COR-L47 (cell line): ENCODE measurements at regions not wholly inside any gene's neighbourhood (a gene's known extent, or its start where the extent isn't known, plus 50 kb on each side); places are given as distances from the start of the nearest gene placed in this dataset.

ENCODE experiments used
- DNase-seq: peaks from one replicate; lab custom pipeline; 2025; lab: John Stamatoyannopoulos, UW

GRCh38 chr1:217205578-217205977 lies 425.3 kb downstream of the GPATCH2 start:
- no peak for DNase-seq

GRCh38 chr1:217196616-217197015 lies 434.3 kb downstream of the GPATCH2 start:
- DNase-seq: no peak

DNA sequence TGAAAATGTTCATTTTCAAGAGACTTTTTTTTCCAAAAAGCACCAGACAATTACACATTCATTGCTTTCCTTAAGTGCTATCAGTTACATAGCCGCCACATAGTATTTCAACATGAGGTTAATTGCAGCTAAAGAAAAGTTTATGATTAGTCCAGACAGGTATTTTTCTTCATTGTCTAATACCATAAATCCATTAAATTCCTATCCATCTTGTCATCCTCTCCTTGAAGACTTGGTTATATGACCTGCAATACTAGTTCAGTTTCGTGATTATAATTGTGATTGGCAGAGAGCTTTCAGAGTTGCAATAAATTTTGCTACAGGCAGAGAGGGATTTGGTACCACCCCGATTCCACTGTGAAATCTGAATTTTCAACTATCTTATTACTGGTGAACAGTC lies 437.7 kb downstream of the GPATCH2 start:
- DNase-seq: no peak

GRCh38 chr1:217191441-217191840 lies 439.4 kb downstream of the GPATCH2 start:
- DNase-seq: no peak

- no peak for DNase-seq
Observed at GRCh38 chr1:217190359-217190758, 440.5 kb downstream of the GPATCH2 start.

DNA sequence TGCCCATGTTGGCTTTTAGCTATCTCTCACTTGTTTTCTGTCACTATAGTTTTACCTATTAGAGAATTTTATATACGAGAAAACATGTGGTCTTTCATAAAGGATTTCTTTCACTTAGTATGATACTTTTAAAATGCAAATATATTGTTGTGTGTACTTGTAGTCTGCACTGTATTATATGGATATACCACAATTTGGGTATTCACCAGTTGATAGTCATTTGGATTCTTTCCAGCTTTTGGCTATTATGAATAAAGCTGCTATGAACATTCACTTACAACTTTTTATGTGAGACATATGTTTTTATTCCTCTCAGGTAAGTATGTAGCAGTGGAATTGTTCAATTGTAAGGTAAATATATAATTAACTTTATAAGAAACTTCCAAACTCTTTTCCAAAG lies 441.5 kb downstream of the GPATCH2 start:
- DNase-seq: no peak

DNA sequence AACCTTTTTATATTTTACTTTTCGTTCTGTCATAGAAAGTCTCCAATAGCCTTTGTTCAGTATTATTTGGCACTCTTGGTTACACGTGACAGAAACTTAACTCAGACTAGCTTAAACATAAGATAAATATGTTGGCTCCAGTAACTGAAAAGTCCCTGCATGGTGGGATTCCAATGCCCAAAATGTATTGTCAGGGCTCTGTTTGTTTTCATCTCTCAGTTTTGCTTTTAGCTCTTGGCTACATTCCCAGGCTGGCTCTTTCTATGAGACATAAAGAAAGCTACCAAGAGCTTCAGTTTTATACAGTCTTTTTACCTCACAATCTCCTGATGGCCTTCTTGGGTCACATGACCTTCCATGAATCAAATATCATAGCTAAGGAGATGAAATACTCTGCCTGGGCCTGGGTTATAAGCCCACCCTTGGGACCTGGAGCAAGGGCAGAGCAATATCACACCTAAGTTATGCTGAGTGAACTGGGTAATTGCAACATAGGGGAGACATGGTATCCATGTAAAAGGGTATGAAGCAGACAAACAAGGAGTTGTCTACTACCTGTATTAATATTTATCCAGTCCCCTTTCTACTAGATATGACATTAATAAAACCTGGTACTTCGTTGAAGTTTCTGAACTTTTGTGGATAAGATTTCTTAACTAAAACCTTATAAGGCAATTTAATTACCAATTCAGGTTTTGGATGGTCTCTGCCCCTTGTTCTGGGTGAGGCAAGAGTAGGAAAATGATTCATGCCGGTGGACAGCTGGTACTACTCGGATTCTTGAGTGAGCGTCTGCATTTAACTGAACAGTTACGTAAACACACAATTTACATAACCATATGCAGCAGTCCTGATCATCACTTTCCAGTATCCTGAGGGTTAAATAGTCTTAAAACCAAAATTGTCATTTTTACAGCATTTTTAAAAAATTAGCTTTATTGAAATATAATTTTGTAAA lies 442.3 kb downstream of the GPATCH2 start:
- peak; percentile 26 for DNase-seq

DNA sequence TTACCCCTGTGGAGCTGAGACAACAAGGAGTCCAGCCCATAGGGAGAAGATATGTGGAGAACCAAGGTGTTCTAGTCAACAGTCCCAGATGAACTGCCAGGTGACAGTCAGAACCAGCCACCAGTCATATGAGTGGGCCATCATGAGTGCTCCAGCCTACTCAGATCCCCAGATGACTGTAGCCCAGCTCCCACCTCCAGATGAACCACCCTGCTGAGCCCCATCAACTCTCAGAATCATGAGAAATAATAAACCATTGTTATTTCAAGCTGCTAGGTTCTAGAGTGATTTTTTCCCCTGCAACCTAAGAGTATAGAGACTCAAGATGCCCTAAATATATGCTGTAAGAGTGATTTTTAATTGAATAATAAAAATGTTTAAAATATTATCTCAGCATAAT lies 444.2 kb downstream of the GPATCH2 start:
- no peak for DNase-seq

DNA sequence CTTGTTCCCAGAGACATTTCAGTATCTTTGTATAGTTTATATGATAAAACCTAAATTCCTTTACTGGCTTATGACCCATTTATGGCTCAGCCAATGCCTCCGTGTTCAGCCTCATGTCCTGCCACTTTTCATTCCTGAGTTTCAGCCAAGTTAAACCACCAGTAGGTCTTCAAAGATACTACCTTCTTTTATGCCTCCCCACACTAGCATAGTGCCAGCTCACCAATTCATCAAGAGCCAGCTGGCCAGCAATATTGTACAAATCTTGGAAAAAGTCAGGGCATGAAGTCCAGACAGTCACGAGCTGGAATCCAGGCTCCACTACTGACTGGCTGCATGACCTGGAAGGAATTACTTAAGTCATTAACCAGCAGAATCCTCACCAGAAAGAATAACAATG lies 446.0 kb downstream of the GPATCH2 start:
- no peak for DNase-seq

DNA sequence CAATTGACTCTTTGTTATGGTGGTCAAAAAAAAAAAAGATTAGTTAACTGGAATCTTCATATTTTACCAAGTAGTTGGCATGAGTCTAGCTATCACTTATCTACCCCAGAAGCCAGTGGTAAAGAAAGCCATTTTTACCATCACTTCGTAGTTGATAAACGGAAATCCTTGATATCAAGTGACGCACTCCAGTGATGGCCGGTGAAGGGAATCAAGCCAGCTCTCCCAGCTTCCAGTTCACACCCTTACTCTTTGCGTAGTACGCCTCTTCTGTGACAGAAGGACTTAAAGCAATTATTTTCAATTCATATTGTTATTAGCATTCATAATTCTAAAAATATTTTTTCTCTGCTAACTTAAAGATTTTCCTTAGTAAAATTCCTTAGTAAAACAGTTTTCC lies 447.9 kb downstream of the GPATCH2 start:
- no peak for DNase-seq

DNA sequence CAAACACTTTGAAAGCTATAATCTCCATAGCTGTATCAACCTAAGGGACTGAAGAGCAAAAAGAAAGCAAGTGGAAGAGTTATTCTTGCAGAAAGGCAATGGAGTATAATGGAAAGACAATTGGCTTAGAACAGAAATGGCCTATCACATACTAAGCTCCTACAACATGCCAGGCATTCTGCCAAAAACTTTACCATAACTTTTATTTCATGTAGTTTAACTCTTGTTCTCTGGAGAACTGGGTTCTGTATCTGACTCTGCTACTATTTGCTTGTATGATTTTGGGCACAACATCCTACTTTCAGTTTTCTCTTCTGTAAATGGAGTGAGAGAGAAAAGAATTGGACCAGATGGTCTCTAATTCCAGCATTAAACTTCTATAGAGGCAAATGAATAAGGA lies 449.1 kb downstream of the GPATCH2 start:
- no peak for DNase-seq

GRCh38 chr1:217181176-217181746 lies 449.6 kb downstream of the GPATCH2 start:
- DNase-seq: no peak

DNA sequence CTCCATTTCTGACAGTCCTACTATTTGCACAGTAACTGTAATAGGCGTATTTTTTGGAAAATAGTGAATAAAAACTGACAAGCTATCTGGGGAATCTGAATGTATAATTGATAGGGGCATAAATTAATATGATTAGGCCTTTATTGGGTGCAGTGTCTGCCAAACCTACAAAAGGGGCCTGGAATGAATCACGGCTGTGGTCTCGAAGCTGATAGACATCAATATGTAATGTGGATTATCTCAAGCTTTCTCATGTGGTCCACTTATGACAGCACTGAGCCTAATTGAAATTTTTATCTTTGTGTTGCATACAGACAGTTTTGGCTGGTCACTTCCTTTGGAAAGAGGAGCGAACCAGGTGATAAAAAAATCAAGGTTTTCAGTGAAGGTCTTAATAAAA lies 450.4 kb downstream of the GPATCH2 start:
- no peak for DNase-seq

DNA sequence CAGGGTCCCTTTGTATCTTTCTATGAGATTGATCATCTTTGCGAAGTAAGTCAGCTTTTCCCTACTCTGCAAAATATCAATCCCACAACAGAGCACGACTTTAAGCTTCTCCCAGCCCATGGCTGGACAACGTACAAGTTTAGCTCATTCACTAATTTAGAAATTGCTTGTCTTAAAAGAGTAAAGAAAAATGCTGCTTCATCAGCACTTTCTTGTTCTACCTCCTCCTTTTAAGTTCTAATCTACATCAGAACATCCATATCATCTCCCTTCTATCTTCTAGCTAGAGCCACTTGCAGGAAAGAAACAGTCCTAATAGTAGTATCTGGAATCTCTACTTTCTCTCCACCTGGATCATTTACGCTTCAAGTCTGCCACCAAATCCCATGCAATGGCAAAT lies 441.2 kb upstream of the ESRRG start:
- DNase-seq: no peak

DNA sequence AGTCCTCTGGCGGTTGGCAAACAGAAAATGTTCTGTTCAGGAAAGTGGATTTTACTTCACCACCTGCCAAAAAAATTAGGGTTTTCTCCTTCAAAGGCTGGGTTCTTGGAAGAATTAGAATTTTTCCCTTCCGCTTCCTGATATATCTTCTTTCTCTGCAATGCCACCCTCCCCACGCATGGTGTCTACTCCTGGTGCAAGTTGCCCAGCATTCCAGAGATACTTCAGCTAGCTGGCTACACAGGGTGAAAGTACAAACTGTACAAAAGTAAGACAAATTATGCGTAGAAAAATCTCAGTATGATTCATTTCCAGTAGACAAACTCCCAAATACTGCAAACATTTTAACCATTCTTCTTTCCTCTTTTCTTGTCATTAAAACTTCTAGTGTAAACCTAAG lies 430.1 kb upstream of the ESRRG start:
- no peak for DNase-seq

- DNase-seq: no peak
Observed at GRCh38 chr1:217150366-217150765, 427.1 kb upstream of the ESRRG start.

DNA sequence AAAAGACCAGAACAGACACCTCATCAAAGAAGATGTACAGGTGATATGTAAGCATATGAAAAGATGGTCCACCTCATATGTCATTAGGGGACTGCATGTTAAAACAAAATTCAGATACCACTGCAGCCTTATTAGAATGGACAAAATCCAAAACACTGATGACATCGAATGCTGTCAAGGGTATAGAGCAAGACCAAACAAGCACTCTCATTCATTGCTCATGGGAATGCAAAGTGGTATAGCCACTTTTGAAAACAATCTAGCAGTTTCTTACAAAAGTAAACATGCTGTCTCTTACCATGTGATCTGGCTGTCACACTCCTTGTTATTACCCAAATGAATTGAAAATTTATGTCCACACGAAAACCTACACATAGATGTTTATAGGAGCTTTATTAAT lies 426.6 kb upstream of the ESRRG start:
- no peak for DNase-seq

DNA sequence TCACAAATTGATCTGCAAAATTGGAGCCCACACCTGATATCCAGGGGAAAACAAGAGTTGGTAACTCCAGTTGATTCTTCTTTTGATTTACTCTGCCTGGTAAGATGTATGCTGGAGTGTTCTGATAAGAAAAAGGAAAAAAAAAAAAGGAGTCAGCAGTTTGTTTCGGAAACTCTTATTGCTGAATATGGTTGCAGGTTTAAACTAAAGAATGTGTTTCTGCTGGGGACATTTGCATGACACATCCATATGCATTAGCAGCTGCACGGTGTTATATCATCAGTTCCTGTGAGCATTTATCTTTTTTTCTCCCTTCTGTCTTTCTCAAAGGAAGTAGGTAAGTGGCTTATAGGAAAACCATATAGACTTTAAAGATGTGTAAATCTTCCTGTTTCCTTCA lies 418.5 kb upstream of the ESRRG start:
- no peak for DNase-seq

GRCh38 chr1:217140041-217140901 lies 417.0 kb upstream of the ESRRG start:
- DNase-seq: no peak

GRCh38 chr1:217139513-217139912 lies 416.3 kb upstream of the ESRRG start:
- no peak for DNase-seq

DNA sequence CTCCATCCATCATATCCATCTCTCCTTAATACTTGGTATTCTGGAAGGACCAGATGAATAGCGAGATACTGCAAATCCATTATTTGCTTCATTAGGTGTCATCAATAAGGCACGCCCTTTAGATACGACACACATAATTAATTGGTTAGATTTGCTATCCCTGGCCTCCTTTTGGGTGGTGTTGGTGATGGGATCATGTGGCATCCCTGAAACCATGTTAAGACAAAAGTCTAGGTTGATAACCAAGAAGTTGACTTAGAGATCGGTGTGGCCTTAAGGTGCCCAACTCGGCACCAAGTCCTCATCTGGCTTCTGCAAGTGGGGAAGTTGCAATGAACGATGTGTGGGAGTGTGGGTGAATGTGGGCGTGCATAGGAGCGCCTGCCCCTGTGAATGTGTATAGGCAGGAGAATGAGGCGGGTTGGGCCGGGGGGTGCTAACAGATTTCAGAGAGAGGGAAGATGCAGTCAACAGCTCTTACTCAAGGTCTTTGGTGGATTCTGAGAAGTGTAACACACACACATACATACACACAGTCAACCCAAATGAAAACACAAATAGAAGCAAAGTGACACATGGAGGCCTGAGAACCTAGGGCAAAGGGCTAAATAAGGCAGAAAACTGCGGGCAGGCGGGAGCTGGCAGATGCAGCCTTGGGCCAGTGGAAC lies 415.7 kb upstream of the ESRRG start:
- no peak for DNase-seq

GRCh38 chr1:217138173-217138765 lies 415.0 kb upstream of the ESRRG start:
- no peak for DNase-seq
